ENCODE measurements at regions not wholly inside any gene's neighbourhood (a gene's known extent, or its start where the extent isn't known, plus 50 kb on each side); places are given as distances from the start of the nearest gene placed in this dataset.

DNA sequence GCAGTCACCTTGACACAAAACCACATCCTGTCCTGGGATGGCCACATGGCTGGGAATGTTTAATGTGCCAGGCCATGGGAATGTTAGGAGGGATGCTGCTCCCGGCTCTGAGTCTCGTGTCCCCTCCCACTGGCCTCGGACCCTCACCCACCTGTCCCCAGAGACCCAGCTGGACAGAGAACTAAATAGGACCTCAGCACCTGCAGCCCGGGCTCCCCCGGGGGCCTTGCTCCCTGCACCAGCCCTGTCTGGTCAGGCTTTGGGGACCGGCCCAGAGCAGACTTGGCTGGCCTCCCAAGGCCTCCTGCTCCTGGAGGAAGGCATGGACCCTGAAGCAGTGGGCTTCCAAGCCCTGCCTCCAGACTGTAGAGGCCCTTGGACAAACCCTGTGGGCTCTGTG lies 100.0 kb upstream of the IQSEC1 start:
- Histone ChIP-seq H3K4me1 (ENCODE audit: low read length) (no peaks in the 10 kb centered on the region), H2AFZ (ENCODE audit: low read depth, low read length) (no peak overlapping the region), H3K79me2 (ENCODE audit: low read length) (no peaks in the 10 kb centered on the region), H3K4me3 (ENCODE audit: low read length) (no peak overlapping the region), H3K36me3 (replicated peaks; ENCODE audit: low read depth, low read length) (no peaks in the 10 kb centered on the region), H3K27me3 (ENCODE audit: low read depth, low read length) (peaks cover 21% of the 10 kb centered on the region; the same call in 1 of the 2 replicates), H3K27ac (ENCODE audit: low read length) (no peak overlapping the region), H3K9me3 (ENCODE audit: insufficient read depth, low read length) (no peaks in the 10 kb centered on the region), H4K20me1 (ENCODE audit: insufficient read depth, low read length) (0 out of 2 replicates have a peak, but pooled peaks cover 2% of the 10 kb centered on the region), H3K4me2 (ENCODE audit: low read length) (no peak overlapping the region), H3K9ac (ENCODE audit: low read length) (no peak overlapping the region)
- TF ChIP-seq, protein P1, sequence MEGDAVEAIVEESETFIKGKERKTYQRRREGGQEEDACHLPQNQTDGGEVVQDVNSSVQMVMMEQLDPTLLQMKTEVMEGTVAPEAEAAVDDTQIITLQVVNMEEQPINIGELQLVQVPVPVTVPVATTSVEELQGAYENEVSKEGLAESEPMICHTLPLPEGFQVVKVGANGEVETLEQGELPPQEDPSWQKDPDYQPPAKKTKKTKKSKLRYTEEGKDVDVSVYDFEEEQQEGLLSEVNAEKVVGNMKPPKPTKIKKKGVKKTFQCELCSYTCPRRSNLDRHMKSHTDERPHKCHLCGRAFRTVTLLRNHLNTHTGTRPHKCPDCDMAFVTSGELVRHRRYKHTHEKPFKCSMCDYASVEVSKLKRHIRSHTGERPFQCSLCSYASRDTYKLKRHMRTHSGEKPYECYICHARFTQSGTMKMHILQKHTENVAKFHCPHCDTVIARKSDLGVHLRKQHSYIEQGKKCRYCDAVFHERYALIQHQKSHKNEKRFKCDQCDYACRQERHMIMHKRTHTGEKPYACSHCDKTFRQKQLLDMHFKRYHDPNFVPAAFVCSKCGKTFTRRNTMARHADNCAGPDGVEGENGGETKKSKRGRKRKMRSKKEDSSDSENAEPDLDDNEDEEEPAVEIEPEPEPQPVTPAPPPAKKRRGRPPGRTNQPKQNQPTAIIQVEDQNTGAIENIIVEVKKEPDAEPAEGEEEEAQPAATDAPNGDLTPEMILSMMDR (IDR thresholded peaks at IDR 0.05; ENCODE audit: low read depth, low read length): no peak
- no peak for TF ChIP-seq EZH2phosphoT487 (IDR thresholded peaks at IDR 0.05; ENCODE audit: low read depth)

DNA sequence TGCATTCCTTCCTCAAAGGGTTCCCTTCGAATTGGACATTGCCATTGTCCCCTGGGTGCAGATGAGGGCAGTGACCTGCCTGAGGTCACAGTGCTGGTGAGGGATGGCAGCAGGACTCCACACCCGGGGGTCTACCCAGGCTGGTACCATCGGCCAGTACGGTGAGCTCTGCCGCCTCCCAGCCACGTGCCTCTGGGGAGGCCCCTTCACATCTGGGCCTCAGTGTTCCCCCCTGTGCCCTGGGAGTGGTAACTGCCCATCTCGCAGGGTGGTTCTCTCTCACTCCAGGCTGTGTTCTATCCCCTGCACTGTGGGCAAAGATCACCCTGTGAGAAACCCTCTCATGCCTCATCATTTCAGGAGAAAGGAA lies 99.4 kb upstream of the IQSEC1 start:
- Histone ChIP-seq H3K36me3 (replicated peaks; ENCODE audit: low read depth, low read length) (no peaks in the 10 kb centered on the region), H3K79me2 (ENCODE audit: low read length) (no peaks in the 10 kb centered on the region), H2AFZ (ENCODE audit: low read depth, low read length) (no peak overlapping the region), H4K20me1 (ENCODE audit: insufficient read depth, low read length) (0 out of 2 replicates have a peak, but pooled peaks cover 2% of the 10 kb centered on the region), H3K4me1 (ENCODE audit: low read length) (no peaks in the 10 kb centered on the region), H3K9me3 (ENCODE audit: insufficient read depth, low read length) (no peaks in the 10 kb centered on the region), H3K4me2 (ENCODE audit: low read length) (no peak overlapping the region), H3K27ac (ENCODE audit: low read length) (no peak overlapping the region), H3K27me3 (ENCODE audit: low read depth, low read length) (peaks cover 25% of the 10 kb centered on the region; the same call in 1 of the 2 replicates), H3K9ac (ENCODE audit: low read length) (no peak overlapping the region), H3K4me3 (ENCODE audit: low read length) (no peak overlapping the region)
- no peak for TF ChIP-seq EZH2phosphoT487 (IDR thresholded peaks at IDR 0.05; ENCODE audit: low read depth)
- TF ChIP-seq, protein P1 (IDR thresholded peaks at IDR 0.05; ENCODE audit: low read depth, low read length): no peak

DNA sequence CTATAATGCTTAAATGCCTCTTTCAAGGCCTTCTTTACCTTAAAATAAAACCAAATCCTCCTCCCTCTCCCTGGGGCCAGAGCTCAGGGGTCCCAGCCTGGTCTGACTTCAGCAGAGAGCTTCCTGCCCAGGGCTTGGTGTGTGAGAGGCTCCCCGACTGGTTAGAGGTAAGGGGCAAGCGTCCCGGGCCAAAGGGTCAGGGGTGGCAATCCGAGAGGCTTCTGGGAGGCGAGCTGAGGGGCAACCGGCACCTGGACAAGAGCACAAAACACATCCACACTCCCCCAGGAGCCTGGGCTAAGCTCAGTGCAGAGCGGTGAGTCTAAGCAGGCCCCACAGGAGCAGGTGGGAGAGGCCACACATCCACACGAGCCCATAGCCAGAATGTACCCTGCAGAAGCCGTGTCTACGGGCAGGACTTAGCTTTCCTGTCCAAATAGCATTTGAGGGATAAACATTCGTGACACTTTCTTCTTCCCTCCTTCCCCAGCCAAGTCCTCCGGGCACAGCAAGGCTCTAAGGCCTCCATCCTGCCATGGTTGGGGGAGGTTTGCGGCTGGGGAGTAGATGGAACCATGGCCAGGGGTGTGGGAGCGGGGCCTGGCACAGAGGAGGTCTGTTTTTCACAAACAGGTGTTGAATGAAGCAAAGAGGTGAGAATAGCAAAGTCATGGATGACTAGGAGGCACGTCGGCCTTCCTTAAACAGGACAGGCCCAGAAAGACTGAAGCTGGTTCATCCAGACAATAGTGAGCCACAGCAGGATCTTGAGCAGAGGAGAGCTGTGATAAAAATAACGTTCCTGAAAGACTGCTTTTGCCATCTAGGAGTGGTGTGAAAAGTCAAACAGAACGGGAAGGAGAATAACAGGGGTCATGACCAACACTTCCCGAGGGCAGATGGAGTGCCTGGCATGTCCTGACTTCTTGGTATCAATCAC lies 98.7 kb upstream of the IQSEC1 start:
- Histone ChIP-seq H2AFZ (ENCODE audit: low read depth, low read length) (no peak overlapping the region), H3K9ac (ENCODE audit: low read length) (no peak overlapping the region), H3K4me1 (ENCODE audit: low read length) (no peaks in the 10 kb centered on the region), H3K27me3 (ENCODE audit: low read depth, low read length) (peaks cover 30% of the 10 kb centered on the region; the same call in 1 of the 2 replicates), H3K9me3 (ENCODE audit: insufficient read depth, low read length) (no peaks in the 10 kb centered on the region), H3K36me3 (replicated peaks; ENCODE audit: low read depth, low read length) (no peaks in the 10 kb centered on the region), H4K20me1 (ENCODE audit: insufficient read depth, low read length) (0 out of 2 replicates have a peak, but pooled peaks cover 2% of the 10 kb centered on the region), H3K4me2 (ENCODE audit: low read length) (no peak overlapping the region), H3K4me3 (ENCODE audit: low read length) (no peak overlapping the region), H3K27ac (ENCODE audit: low read length) (no peak overlapping the region), H3K79me2 (ENCODE audit: low read length) (no peaks in the 10 kb centered on the region)
- no peak for TF ChIP-seq EZH2phosphoT487 (IDR thresholded peaks at IDR 0.05; ENCODE audit: low read depth)
- TF ChIP-seq, protein P1 (IDR thresholded peaks at IDR 0.05; ENCODE audit: low read depth, low read length): no peak

DNA sequence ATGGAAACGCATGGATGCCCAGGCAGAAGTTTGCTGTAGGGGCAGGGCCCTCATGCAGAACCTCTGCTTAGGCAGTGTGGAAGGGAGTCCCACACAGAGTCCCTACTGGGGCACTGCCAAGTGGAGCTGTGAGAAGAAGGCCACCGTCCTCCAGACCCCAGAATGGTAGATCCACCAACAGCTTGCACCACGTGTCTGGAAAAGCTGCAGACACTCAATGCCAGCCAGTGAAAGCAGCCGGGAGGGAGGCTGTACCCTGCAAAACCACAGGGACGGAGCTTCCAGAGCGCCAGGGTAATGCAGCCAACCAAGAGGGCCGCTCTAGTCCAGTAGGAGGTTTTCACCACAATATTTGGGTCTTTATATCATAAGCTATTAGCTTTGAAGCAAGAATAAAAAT lies 97.1 kb upstream of the IQSEC1 start:
- no peak overlapping the region for H3K4me3 ChIP-seq (ENCODE audit: low read length)
- H3K4me2 ChIP-seq (ENCODE audit: low read length): no peak overlapping the region
- 0 out of 2 replicates have a peak, but pooled peaks cover 2% of the 10 kb centered on the region for H4K20me1 ChIP-seq (ENCODE audit: insufficient read depth, low read length)
- peaks cover 34% of the 10 kb centered on the region for H3K27me3 ChIP-seq (ENCODE audit: low read depth, low read length)
- no peaks in the 10 kb centered on the region for H3K79me2 ChIP-seq (ENCODE audit: low read length)
- H3K4me1 ChIP-seq (ENCODE audit: low read length): no peaks in the 10 kb centered on the region
- no peak overlapping the region for H2AFZ ChIP-seq (ENCODE audit: low read depth, low read length)
- no peak overlapping the region for H3K27ac ChIP-seq (ENCODE audit: low read length)
- no peaks in the 10 kb centered on the region for H3K9me3 ChIP-seq (ENCODE audit: insufficient read depth, low read length)
- no peak overlapping the region for H3K9ac ChIP-seq (ENCODE audit: low read length)
- H3K36me3 ChIP-seq (replicated peaks; ENCODE audit: low read depth, low read length): no peaks in the 10 kb centered on the region
- TF ChIP-seq, protein P1 (IDR thresholded peaks at IDR 0.05; ENCODE audit: low read depth, low read length): no peak
- no peak for TF ChIP-seq EZH2phosphoT487 (IDR thresholded peaks at IDR 0.05; ENCODE audit: low read depth)
